DMS153 (cell line): ENCODE measurements at regions not wholly inside any gene's neighbourhood (a gene's known extent, or its start where the extent isn't known, plus 50 kb on each side); places are given as distances from the start of the nearest gene placed in this dataset.
A peak's percentile ranks its signal among the peaks of the same experiment; 100 is the strongest.
"Not testable (repeated sequence)": the region's sequence is repeated elsewhere in the genome, so short reads cannot be mapped to it uniquely, and the experiment has no call there.

Experiments
- DNase-seq: peaks from one replicate; lab custom pipeline; 2025; lab: John Stamatoyannopoulos, UW

DNA sequence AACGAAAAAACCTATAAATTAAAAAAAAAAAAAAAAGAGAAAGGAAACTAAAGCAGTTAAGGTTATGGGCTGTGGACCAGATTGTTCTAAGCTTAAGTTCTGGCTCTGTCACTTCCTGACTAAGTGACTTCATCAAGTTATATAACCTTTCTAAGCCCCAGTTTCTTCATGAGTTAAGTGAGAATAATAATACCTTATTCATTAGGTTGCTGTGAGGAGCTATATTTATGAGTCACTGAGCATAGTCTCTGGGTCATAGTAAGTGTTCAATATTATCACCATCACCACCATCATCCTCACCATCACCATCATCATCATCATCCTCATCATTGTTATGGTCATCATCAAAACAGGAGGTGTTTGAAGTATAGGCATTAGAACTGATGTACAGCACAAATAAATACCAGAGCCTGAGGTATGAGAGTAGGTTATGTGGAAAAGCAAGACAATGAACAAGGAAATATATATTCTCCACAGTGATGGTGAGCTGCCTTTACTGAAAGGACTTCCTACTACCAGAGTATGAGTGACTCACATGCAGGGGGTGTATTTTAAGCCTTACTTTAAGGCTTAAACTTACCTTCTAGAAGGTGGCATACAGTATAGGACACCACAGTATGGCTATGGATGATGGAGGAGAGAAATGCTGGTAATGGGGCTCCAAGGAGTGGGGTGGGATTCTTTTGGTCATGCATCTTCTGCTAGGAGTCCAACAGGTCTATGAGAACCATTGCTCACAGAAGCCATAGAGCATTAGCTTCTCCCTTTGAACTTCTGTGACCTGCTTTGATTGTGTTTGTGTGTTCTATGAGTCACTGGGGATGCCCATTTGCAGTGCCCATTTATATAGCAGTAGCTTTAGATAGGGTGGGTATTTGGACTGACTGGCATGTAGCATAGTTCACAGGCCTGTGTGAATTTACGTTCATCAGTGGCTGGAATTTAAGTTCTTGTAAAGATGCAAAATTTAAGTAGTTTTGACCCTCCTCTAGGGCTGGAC lies 104.4 kb downstream of the KLF5 start:
- no peak for DNase-seq

- DNase-seq, result not testable (repeated sequence)
Observed at GRCh38 chr13:73160371-73161031, 101.7 kb downstream of the KLF5 start.

DNA sequence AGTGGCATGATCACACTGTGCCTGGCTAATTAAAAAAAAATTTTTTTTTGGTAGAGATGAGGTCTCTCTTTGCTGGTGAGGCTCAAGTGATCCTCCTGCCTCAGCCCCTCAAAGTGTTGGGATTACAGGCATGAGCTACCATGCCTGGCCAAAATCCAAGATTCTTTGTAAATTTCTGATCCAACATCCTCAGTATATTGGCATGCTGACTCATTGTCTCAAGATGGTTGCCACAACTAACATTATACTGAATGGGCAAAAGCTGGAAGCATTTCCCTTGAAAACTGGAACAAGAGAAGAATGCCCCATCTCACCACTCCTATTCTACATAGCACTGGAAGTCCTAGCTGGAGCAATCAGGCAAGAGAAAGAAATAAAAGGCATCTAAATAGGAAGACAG lies 100.0 kb downstream of the KLF5 start:
- DNase-seq, result no peak

GRCh38 chr13:73157031-73157430 lies 98.2 kb downstream of the KLF5 start:
- DNase-seq, result no peak

DNA sequence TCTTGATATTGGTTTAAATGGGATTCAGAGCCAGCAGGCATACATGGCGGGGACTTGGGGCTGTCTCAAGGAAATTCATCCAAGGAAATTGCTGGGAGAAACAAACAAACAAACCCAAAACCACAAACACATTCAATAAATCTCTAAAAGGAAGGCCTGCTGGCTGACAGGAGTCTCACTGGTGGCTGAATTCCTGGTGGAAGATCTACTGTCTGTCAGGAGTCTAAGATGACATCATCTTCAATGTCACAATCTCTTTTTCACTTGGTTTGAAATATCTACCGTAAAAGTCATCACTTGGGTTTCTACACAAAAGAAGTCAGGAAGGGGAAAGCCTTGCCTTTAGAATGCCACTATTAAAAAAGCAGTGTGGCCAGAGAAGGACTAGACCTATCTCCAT lies 87.9 kb downstream of the KLF5 start:
- DNase-seq, result no peak

- DNase-seq, result peak; percentile 52
Observed at GRCh38 chr13:73142071-73142470, 83.3 kb downstream of the KLF5 start.

GRCh38 chr13:73141292-73141771 lies 82.5 kb downstream of the KLF5 start:
- peak; percentile 82 for DNase-seq

DNA sequence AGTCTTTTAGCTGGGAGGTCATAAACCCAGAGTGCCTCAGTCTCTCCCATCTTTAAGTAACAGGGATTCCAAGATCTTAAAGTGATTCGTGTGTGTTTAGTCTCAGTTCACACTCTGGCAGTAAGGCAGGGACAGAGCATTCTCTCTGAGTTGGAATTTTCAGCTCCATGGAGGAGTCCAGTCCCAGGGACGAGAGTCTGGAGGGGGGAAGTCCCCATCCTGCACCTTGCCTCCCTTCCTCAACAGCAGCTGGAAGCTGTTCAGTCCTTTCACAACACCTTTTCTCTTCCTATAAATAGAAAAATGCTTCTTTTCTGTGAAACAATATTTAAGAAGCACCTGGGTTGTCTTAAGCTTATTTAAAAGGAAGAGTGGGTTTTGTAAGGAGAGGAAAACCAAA lies 82.0 kb downstream of the KLF5 start:
- no peak for DNase-seq

GRCh38 chr13:73138638-73139491 lies 80.1 kb downstream of the KLF5 start:
- peak; percentile 44 for DNase-seq

- DNase-seq, result no peak
Observed at GRCh38 chr13:73138276-73138637, 79.5 kb downstream of the KLF5 start.

- DNase-seq, result no peak
Observed at GRCh38 chr13:73136776-73137175, 78.0 kb downstream of the KLF5 start.

GRCh38 chr13:73133531-73133930 lies 74.7 kb downstream of the KLF5 start:
- DNase-seq, result no peak

GRCh38 chr13:73131247-73131646 lies 72.4 kb downstream of the KLF5 start:
- no peak for DNase-seq

DNA sequence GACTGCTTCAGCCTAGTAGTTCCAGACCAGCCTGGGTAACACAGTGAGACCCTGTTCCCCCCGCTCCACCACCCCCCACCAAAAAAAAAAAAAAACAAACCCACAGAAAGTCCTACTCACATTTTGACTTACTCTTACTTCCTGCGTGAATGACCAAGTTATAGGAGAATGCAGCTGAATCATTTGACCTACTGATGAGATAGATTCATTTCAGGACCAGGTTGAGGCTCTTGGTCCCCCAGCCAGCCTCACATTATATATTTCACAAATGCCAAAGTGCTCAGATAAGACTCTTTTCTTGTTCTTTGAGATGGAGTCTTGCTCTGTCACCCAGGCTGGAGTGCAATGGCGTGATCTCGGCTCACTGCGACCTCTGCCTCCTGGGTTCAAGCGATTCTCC lies 70.2 kb downstream of the KLF5 start:
- DNase-seq, result no peak
